ENCODE measurements at regions not wholly inside any gene's neighbourhood (a gene's known extent, or its start where the extent isn't known, plus 50 kb on each side); places are given as distances from the start of the nearest gene placed in this dataset.
"Not testable (repeated sequence)": the region's sequence is repeated elsewhere in the genome, so short reads cannot be mapped to it uniquely, and the experiment has no call there.

DNA sequence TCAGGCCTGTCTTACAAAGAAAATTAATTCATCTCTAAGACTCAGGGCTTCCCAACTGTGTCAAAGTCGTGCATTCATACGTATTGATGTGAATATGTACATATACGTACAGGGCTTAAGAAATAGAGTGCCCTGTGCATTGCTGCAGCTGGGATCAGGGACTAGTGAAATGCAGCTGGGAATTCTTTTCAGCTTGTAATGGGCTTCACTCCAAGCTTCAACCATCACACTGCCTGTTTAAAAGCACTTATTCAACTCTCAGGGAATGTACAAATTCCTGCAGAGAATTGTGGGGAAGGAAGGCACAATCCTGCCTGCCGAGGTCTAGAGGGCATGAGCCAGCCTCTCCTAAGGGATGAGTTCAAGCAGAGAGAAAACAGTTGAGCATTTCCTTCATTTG lies 59.6 kb upstream of the MAN2A1 start:
- DNase-seq (ENCODE audit: low read depth) = peak; percentile 6

DNA sequence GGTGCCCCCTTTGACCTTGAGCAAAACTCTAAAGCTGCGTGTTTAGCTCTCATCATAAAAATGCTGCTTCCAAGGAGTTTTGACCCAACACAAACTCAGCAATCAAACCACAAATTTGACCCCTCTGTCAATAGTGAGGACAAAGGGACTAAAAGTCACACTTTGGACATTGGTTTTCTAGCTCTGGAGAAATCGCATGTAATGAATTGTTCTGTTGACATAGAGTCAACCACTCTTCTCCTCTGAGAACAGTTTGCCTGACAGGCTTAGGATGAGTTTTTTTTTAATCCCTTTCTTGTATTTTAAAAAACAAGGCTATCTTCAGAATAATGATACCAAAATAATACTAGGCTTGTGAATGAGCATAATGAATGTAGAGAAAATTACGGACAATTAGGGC lies 61.1 kb upstream of the MAN2A1 start:
- no peak for DNase-seq (ENCODE audit: low read depth)

DNA sequence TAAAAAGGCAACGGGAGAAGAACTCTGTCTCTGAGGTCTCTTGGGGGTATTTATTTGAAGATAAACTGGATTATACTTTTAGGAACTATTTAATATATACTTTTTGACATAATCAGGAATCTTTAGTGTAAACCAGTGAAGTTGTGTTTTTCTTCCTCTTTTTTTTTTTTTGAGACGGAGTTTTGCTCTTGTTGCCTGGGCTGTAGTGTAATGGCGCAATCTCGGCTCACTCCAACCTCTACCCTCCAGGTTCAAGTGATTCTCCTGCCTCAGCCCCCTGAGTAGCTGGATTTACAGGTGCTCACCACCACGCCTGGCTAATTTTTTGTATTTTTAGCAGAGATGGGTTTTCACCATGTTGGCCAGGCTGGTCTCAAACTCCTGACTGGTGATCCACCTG lies 68.5 kb upstream of the MAN2A1 start:
- DNase-seq (ENCODE audit: low read depth) = not testable (repeated sequence)

DNA sequence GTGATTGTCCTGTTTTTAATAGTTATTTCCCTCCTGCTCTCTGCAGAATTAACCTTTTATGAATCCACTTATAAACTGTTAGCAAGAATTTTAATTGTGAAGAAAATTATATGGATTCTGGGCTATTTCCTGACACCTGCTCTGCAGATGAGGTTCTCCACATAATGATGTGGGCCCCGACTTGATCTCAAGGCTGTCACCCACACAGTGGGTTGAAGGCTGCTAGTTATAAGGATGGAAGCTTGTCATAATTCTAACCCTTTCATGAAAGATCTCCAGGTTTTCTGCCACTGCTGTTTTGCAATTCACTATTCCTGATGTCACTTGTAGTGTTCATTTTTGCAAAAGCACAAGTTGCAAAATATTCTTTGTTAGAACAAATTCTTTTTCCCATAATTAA lies 69.1 kb upstream of the MAN2A1 start:
- no peak for DNase-seq (ENCODE audit: low read depth)

DNA sequence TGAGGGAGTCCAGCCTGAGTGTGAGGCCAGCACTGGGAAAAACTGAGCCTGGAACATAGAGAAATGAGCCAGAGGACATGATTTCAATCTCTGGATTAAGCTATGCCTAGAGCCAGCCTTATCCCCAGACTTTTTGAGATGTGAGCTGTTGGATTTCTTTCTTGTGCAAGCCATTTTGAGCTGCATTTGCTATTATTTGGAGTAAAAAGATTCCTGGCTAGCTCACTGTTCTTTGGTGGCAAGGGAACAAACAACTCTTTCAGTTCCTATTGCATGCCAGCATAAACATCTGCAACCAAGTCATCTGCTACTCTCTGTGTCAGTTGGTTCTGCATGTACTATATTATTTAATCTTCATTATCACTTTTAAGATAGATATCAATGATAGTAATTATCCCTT lies 70.1 kb upstream of the MAN2A1 start:
- DNase-seq (ENCODE audit: low read depth) = no peak

DNA sequence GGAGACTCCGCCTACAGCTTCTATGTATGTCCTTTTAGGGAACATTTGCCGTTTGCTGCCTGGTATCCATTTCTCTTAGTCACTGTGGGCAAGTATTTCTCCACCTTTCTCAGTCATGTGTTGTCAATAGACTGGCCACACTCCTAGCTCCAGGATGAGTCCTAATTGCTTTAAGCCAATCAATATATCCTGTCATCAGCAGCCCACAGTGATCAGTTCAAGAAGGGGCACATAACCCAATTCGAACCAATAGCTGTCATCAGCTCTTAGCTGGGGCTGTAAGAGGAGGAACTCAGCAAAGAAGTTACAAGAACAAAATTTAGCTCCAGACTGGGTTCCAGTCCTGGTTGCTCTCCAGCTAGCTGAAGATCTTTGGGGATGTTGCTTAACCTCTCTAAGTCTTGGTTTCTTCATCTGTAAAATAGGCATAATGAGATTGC lies 70.7 kb upstream of the MAN2A1 start:
- no peak for DNase-seq (ENCODE audit: low read depth)

DNA sequence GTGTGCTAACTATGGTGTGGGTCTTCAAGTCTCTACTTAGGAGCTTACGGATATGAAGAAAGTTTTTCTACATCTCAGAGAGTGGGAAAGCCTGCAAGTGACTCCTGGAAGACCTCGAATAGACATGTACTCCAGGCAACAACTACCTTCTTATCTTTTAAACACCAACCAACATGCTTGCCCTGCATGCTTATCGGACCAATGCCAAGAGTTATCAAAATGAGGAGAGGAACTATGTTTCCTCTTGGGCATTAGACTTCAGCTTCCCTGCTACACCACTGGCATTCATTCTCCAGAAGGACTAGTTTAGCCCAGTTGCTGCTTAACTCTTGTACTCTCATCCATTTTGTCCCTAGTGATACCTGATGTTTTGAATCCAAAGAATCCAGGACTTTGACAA lies 74.7 kb upstream of the MAN2A1 start:
- DNase-seq (ENCODE audit: low read depth) = no peak

DNA sequence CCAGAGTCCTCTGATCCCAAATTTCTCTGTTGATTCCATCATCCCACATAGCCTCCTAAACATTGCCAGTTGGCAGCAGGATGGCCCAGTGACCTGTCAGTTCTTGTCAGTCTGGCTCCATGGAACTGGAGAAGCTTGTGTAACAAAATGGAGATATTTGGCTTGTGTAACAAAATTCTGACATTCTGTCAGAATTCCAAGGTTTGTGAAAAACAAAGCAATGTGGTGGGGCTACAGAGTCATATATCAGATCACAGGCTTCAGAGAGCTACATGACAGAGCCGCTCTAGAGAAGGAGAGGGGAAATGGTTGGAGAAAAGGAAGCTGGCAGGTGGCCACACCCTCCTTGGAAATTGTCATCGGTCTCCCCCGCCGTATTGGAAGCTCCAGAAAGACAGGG lies 75.4 kb upstream of the MAN2A1 start:
- DNase-seq (ENCODE audit: low read depth) = no peak

DNA sequence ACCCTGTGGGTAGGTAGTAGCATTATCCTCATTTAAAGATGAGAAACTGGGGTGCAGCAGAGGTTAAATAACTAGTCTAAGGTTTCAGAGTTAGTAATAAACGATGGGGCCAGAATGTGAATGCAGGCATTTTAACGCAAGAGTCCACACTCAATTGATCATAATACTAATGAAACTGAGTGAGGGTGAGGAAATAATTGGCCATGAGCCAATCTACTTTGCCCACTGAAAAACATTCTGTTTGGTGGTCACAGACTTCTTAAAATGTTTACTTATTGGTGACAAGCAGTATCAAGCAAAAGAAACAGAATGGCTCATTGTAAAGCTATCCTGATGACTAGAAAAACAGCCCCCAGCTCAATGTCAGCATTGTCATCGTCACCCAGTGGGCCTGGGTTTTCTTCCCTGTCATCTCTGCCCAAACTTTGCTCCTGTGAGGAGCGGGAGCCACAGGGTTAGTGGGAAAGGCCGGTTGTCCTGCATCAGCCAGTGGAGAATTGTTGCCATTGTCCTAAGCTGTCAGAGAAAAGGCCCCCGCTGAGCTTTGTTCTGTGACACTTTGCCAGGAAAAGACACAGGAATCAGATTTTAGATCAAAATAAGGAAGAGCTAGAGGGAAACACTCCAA lies 77.3 kb upstream of the MAN2A1 start:
- DNase-seq (ENCODE audit: low read depth) = no peak

DNA sequence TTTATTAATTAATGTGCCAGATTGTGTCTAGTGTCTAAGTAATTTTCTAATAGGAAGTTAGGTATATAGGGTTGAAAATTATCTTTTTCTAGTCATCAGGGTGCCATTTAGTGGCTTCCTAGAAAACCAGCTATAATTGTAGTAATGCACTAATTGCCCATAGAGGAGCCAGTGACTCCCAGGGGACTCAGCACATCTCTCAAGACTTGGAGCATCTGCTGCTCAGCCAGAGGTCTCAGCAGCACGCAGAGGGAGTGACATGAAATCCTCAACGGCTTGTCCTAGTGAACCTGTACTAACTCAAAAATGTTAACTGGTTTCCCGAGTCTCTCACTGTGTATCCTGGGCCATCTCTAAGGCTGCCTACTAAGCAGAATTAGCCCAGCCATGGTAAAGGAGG lies 78.2 kb upstream of the MAN2A1 start:
- DNase-seq (ENCODE audit: low read depth) = no peak

DNA sequence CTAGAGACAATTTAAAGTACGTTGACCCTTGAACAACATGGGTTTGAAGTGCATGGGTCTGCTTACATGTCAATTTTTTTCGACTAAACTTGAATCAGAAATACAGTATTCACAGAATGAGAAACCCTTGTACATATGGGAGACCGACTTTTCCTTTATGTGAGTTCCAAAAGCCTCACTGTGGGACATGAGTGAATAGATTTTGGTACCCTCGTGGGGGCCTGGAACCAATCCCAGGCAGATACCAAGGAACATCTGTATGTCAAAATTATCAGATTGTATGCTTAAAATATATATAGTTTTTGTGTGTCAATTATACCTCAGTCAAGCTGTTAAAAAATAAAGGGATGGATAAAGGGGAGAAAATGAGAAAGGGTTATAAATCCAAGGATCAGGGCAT lies 78.7 kb upstream of the MAN2A1 start:
- no peak for DNase-seq (ENCODE audit: low read depth)

DNA sequence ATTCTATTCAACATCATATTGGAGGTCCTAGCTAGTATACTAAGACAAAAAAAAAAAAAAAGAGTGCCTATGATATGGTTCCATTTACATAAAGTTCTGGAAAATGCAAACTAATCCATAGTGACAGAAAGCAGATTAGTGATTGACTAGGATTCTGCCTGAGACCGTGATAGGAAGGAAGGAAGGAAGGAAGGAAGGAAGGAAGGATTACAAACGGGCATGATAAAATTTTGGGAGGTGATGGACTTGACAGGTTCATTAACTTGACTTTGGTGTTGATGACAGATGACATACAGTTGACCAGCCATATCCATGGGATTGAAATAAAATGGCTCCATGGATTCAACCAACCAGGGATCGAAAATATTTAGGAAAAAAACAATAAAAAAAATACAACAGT lies 79.1 kb upstream of the MAN2A1 start:
- DNase-seq (ENCODE audit: low read depth) = no peak

DNA sequence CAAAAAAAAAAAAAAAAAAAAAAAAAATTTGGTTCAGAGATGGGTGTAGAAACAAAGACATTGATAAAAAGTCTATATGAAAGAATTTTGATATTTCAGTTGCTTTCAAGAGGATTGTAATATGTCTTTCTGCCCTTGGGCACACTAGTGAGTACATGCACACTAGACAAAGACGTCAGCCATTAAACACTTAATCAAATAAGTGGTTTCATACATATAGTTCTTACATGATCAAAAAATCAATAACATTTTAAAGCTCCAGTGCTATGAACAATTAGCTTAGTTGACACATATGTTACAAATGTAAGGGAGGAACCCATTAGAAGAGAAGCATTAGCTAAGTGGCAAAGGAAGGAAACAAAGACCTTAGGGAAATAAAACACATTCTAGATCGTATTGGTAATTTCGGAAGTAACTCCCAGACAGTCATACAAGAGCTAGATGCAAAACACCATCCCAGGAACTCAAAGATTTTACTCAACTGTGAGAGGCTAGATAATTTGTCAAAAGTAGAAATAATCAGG lies 84.5 kb upstream of the MAN2A1 start:
- DNase-seq (ENCODE audit: low read depth) = no peak

DNA sequence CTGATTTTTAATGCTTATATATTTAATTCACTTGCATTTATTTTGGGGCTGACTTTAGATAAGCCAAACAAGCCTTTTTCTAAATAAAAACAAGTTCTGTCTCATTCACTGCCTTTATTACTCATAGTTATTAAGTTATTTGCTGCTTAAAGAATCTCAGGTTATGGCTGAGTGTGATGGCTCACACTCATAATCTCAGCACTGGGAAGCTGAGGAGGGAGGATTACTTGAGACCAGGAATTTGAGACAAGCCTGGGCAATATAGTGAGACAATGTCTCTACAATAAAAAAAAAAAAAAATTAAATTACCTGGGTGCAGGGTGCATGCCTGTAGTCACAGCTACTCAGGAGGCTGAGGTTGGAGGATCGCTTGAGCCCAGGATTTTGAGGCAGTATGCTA lies 85.0 kb upstream of the MAN2A1 start:
- DNase-seq (ENCODE audit: low read depth) = no peak

DNA sequence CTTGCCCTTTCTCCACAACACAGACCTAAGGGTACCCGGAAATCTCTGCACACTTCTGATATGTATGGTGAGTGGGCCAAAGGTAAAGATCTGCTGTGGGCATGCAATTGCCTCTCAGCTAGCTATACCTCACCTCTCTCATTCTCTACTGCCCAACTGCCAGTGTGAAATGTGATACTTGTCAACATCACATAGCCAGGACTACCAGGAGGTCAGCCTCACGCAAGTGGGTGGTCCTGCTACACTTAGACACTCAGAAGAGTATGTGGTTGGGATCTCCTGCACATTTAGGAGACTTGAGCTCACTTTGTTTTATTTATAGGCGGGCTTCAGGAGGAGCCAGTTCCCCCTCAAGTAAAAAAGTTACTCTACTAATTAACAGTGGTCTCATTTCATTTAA lies 88.0 kb upstream of the MAN2A1 start:
- DNase-seq (ENCODE audit: low read depth) = no peak

DNA sequence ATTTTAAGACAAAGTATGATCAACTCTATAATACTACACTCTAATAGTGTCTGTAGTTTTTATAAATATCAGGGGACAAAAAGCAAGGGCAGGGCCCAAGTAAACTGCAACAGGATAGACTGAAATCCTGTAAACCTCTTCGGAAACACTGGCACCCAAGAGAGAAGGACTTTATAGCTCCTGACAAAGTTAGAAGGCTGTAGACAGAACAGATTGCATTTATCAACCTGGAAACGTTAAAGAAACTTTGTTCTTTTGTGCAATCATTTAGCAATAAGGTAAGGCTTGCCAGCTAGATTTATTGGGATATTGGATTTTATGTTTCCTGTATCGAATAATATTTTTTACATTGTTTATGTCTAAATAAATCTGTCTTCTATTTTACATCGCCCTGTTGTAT lies 91.8 kb upstream of the MAN2A1 start:
- no peak for DNase-seq (ENCODE audit: low read depth)

DNA sequence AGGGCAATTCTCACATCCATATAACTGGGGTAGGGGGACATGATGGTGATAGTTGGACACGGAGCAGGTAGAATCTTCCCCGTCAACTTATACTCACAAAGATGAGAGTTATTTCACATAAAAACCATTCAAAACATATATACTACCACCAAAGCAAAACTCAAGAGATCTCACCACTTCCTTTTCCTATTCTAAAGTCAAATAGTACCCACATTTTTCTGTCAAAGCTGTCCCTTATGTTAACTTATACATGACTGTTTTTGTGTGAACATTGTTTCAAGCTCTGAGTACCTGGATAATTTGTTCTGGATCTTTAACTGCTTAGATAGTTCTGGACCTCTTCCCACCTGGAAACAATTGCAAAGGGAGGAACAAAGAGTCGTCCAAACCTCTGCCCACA lies 95.5 kb upstream of the MAN2A1 start:
- no peak for DNase-seq (ENCODE audit: low read depth)

DNA sequence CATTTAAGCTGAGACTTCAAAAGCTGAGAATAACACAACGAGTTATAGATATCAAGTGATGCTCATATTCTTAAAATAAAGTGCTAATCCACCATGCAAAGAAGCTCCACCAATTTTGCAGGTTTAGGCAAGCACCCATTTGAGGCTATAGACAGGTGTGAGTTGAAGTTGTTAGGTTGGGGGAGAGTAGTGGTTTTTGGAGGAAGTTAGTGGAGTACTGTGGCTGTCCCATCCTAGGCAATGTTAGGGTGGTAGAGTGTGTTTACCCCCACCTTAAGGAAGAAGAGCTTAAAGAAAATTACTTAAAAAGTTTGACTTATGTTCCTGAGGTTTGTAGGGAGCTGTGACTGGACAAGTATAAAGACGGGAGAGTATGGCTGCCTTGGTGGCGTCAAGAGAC lies 98.9 kb upstream of the MAN2A1 start:
- no peak for DNase-seq (ENCODE audit: low read depth)

DNA sequence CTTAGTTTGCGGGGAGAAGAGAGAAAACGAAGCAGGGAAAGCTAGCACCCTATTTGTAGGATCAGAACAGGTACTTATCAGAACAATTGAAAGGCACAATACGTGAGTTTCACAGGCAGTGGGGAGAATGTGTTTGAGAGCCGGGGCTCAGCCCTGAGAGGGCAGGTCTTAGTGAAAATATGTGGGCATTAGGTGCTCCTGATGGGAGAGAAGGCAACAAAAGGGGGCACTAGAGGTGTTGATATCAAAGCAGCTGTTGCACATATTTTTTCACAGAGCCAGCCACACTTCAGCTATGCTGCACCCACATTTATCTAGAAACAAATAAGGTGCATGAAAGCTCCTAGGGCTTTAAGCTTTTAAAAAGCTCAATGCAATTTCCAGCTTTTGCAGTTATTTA lies 99.7 kb upstream of the MAN2A1 start:
- no peak for DNase-seq (ENCODE audit: low read depth)

DNA sequence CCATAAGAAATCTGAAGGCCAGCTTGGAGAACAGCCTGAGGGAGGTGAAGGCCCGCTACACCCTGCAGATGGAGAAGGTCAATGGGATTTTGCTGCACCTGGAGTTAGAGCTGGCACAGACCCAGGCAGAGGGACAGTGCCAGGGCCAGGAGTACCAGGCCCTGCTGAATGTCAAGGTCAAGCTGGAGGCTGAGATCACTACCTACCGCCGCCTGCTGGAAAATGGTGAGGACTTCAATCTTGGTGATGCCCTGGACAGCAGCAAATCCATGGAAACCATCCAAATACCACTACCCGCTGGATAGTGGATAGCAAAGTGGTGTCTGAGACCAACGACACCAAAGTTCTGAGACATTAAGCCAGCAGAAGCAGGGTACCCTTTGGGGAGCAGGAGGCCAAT lies 100.5 kb upstream of the MAN2A1 start:
- no peak for DNase-seq (ENCODE audit: low read depth)

DNA sequence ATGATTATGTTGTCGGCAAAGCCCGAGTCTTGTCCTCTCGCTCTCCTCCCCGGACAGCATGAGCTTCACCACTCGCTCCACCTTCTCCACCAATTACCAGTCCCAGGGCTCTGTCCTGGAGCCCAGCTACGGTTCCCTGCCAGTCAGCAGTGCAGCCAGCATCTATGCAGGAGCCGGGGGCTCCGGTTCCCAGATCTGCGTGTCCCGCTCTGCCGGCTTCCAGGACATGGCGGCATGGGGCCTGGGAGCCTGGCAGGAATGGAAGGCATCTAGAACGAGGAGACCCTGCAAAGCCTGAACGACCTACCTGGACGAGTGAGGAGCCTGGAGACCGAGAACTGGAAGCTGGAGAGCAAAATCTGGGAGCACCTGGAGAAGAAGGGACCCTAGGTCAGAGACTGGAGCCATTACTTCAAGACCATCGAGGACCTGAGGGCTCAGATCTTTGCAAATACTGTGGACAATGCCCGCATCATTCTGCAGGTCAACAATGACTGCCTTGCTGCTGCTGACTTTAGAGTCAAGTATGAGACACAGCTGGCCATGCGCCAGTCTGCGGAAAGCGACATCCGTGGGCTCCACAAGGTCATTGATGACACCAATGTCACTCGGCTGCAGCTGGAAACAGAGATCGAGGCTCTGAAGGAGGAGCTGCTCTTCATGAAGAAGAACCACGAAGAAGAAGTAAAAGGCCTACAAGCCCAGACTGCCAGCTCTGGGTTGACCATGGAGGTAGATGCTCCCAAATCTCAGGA lies 101.3 kb upstream of the MAN2A1 start:
- no peak for DNase-seq (ENCODE audit: low read depth)

DNA sequence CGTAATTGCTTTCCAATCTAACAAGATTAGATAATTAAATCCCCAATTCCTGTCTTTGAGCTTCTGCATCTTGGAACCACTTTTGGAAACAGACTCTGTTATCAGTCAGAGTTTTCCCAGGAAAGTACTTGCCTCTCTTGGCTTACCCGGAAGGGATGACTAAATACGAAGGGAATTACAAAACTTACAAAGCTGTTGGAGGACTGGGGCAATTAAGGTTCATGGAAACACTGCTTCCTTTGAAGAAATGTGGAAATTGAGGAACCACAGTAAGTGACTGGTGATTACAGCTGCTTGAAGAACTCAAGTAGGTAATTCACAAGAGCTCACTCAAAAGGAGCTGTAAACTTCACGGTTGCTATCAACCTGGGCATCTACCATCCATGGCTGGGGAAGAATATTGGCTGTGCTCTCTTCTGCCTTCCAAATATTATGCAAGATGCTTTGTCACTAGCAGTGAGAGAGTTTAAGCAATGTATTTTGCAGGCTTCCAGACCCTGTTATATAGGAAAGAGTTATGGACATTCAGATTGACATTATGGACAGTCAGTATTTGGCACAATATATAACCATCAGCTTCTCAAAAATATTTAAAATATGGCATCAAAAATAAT lies 104.6 kb upstream of the MAN2A1 start:
- peak; percentile 40 for DNase-seq (ENCODE audit: low read depth)

DNA sequence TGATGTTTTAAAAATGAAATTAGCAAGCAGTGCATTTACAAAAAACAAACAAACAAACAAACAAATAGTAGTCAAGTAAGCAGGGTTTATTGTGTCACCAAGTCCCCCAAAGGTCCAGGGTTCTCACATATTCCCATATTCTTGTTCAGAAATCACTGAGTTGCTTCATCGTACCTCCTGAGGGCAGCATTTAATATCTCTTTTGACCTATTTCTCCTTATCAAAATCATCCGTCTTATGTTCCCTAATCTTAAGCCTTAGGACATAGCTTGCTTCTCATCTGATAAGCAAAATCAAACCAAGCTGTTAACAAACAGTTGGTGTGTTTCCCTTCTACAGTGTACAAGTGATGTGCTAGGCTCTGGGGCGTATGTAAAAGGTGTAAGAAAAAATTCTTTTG lies 109.5 kb upstream of the MAN2A1 start:
- no peak for DNase-seq (ENCODE audit: low read depth)

Measured in stromal cell of bone marrow (primary cell).